HG02588 (cell line): ENCODE measurements at regions not wholly inside any gene's neighbourhood (a gene's known extent, or its start where the extent isn't known, plus 50 kb on each side); places are given as distances from the start of the nearest gene placed in this dataset.
"Not testable (repeated sequence)": the region's sequence is repeated elsewhere in the genome, so short reads cannot be mapped to it uniquely, and the experiment has no call there.

Source experiments
- ATAC-seq: cut with Tn5 transposase; IDR thresholded peaks from one replicate; pipeline ENCODE4 v1.9.1; 2021; ENCODE audit warnings: mild to moderate bottlenecking, moderate library complexity; ENCODE audit not compliant: unreplicated experiment

DNA sequence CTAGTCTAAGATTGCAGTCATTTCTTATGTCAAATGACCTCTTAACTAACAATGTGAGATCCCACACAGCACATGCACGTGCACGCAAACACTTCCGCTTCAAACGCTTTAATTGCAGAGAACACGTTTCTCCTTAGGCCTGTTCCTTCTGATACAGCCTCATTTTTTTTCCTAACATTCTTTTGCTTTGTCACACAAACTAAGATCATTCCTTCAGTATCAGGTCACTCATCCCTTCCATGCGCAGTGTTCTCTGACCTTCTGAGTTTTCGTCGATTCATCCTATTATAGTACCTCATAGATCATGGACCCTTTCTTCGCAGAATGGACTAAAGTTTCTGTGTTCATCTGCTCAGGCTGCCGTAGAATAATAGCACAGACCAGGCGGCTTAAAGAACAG lies 327.1 kb upstream of the CDH19 start:
- ATAC-seq = no peak

DNA sequence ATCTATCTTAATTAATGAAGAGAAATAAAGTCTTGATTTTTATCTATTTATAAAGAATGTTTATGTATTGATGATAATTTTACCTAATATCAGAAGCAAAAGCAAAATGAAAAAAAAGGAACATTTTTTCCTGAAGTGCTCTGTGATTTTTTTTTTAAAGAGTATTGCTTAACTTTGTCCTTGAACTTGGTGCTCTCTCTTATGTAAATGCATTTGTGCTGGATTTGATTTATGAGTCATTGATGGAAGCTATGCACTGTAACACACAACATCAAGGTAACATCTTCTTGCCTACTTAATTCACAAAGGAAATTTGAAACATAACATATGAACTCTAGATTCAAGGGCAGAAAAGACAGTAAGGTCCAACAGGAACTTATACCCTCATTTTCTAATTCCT lies 312.9 kb upstream of the CDH19 start:
- ATAC-seq = no peak

DNA sequence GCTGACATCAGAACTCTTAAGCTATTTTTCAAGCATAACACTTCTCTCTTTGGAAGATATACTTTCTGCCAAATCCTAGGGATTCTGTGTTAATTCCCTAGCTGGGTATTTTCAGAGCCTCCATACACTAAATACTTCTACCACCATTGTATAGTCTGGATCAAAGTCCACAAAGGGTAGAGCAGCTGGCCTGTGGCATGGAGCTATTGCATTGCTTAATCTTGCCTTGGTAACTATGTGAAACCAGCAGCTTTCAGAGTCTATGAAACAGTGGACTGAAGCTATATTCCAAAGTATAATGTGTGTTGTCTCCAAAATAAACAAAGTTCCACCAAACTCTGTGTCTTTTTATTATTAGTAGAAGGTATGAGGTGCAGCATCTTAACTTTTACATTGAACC lies 296.9 kb upstream of the CDH19 start:
- ATAC-seq = no peak

- no peak for ATAC-seq
Measured at GRCh38 chr18:66895631-66896030, 291.7 kb upstream of the CDH19 start.

DNA sequence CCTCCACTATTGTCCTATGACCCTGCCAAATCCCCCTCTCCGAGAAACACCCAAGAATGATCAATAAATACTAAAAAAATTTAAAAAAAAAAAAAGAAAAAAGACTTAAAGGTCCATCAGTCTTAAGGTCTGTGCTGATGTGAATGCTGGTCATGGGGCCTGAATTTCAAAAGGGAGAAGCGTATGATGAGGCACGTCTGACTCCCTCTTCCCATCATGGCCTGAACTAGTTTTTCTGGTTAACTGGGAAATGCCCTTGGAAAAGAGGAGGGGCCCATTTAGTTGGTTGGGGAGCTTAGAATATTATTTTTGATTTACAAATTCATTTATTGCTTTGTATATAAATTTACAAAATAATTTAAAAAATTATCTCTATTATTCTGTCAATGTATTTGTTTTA lies 291.0 kb upstream of the CDH19 start:
- ATAC-seq = no peak

DNA sequence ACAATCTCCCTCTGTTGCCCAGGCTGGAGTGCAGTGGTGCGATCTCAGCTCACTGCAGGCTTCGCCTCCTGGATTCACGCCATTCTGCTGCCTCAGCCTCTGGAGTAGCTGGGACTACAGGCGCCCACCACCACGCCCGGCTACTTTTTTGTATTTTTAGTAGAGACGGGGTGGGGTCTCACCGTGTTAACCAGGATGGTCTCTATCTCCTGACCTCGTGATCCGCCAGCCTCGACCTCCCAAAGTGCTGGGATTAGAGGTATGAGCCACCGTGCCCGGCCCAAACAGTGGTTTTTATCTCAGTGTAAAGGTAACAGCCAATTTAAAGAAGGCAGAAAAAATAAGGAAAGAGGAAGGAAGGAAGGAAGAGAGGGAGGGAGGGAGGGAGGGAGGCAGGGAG lies 288.5 kb upstream of the CDH19 start:
- ATAC-seq = not testable (repeated sequence)

DNA sequence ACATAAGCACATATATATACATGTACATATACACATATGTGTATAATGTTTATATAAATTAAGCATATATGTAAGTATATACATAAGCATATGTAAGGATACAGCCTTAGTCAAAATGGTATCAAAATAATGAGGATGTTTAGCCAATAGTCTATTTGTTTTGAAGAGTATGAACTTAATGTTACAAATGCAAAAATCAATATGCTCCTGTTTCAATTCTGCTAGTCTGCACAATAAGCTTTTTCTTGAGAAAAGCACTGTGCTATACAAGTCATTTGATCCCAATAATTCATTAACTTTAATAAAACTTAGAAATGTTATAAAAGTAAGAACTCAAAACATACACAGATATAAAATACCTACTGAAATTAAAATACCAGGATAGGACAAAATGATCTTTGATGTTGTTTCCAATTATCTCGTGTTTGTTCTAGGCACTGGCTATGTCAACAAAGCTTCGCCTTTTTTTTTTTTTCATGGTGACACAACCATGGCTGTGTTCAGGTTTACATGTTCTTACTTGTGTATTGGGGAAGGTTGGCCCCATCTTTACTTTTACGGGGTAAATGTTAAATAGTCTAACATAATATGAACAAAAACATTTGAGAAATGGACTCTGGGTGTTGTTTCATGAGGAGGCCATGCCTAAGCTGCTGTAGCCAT lies 271.1 kb upstream of the CDH19 start:
- ATAC-seq = no peak

DNA sequence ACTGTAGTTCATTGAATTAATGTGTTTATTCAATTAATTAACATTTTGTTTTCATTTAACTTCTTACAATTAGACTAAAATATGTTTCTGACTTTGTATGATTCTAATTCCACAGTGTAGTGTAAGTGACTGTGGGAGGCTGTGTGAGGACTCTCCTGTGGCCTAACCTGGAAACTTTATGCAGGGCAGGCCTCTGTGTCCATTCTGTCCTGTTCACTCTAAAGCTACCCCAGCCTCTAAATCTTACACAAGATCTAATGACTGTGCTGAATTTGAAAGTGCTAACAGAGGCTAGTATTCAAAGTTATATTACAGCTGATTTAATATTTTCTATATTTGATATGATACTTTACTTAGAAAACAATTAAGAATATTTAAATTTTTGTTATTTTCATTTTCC lies 270.5 kb upstream of the CDH19 start:
- ATAC-seq = no peak

DNA sequence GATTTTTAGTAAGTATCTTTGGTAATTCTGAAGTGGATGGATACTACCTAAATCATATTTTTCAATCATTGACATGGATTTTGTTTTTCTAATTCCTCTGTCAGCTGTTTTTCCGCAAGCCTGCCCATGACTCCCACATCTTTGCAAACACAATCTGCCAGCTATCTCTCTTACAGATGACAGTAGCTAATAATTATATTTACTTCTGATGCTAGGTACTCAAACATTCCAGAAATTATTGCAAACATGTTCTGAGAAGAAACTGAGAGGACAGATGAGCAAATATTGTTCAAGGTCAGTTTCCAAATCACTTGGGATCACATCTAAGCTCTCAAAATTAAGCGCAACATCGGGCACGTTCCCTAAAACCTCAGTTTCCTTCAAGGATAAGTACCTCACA lies 270.0 kb upstream of the CDH19 start:
- no peak for ATAC-seq

- ATAC-seq = no peak
Measured at GRCh38 chr18:66872277-66872676, 268.4 kb upstream of the CDH19 start.

GRCh38 chr18:66867653-66868052 lies 263.8 kb upstream of the CDH19 start:
- no peak for ATAC-seq

- not testable (repeated sequence) for ATAC-seq
Measured at GRCh38 chr18:66866427-66866940, 262.6 kb upstream of the CDH19 start.

- ATAC-seq = no peak
Measured at GRCh38 chr18:66838340-66838987, 234.6 kb upstream of the CDH19 start.

- no peak for ATAC-seq
Measured at GRCh38 chr18:66833646-66834045, 229.8 kb upstream of the CDH19 start.

DNA sequence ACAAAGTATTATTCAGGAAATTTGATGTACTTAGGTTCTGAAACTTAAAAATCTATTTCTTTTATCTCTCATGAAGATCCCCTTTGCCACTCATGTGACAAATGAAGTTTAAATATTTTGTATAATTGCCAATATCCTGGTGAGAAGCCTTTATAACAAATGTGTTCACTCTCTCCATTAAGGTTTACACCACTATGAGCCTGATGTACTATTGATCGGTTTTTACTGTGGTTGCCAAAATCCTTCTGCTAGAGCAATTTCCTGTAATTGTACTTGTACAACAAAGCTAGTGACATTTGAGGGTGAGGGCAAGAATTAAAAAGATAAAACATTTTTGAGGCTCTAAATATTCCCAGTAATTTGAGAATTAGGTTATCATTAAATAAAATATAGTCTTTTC lies 222.3 kb upstream of the CDH19 start:
- no peak for ATAC-seq

DNA sequence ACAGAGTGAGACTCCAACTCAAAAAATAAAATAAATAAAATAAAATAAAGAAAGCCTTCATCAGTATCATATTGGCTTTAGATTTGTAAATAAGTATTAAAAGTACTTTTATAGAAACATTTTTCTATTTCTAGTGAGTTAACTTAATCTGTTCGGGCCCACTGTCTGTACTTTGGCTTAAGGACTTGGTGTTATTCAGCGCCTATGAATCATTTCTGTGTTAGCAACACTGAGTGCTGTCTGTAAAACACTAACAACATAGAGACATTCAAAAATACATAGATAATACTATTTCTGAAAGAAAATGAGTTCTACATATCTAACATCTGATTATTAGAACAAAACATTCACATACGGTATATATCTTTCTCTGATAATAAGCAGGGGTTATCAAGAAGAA lies 221.5 kb upstream of the CDH19 start:
- no peak for ATAC-seq

- ATAC-seq = no peak
Measured at GRCh38 chr18:66819235-66819634, 215.3 kb upstream of the CDH19 start.

- no peak for ATAC-seq
Measured at GRCh38 chr18:66813138-66813537, 209.2 kb upstream of the CDH19 start.

DNA sequence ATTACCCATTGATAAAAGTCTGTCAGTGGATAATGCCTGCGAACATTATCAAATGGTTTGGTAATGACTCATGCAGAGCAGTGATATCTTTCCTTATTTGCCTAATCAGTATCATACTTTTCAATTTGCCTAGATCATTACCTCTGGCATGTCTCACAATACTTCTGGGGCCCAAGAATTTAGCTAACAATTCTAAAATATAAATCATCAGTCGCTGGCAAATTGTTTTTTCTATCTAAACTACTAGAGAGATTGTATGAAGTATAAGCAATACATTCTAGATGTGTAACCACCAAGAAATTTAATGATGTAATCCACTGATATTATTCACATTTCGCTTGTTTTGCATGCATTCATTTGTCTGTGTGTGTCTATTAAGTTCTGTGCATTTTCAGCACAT lies 191.2 kb upstream of the CDH19 start:
- ATAC-seq = no peak

DNA sequence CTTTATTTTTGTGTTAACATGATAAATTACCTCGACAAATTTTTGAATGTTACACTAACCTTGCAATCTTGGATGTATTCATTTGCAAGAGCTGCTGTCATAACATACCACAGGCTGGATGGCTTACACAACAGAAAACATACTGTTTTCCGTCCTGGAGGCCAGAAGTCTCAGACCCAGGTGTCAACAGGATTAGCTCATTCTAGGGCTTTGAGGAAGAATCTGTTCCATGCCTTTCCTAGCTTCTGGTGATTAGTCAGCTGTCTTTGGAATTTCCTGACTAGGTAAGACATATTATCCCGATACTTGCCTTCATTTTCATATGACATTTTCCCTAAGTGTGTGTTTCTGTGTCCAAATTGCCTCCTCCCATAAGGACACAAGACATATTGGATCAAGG lies 188.6 kb upstream of the CDH19 start:
- no peak for ATAC-seq

GRCh38 chr18:66780609-66781008 lies 176.7 kb upstream of the CDH19 start:
- ATAC-seq = no peak

DNA sequence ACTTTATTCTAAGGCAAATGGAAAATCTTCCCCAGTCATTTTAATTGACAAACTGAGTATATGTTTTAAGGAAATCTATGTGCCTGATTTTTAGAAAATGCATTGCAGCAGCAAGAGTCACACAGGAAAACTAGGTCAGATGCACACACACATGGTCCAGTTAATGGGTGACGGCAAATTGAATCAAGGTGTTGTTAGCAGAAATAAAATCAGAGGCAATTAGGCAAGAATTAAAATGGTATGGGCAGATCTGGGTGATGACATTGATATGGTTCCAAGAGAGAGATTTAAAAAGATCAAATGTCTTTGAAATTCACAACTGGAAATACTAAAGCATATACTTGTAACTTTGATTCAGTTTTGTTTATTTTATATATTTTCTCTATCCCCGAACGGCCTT lies 174.2 kb upstream of the CDH19 start:
- no peak for ATAC-seq

DNA sequence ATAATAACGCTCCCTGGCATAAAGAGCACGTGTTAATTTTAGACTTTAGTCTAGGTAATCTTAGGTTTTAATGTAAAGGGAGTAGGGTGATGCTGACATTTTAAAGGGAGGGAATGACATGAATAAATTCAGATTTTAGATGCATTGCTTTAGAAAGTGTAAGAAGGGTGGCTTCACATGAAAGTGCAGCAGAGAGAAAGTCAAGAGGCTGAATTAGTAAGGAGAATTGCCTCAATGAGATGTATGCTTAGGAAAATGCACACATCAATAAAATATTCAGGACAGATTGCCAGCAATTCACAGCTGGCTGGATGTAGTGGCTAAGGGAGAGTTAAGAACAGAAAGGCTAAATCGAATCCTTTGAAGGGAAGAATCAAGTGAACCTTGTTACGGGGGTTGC lies 165.5 kb upstream of the CDH19 start:
- no peak for ATAC-seq
